Right renal cortex interstitium (tissue), 3 donors: ENCODE measurements at regions not wholly inside any gene's neighbourhood (a gene's known extent, or its start where the extent isn't known, plus 50 kb on each side); places are given as distances from the start of the nearest gene placed in this dataset.
"Not testable (repeated sequence)": the region's sequence is repeated elsewhere in the genome, so short reads cannot be mapped to it uniquely, and the experiment has no call there.

Experiments
- DNase-seq, 3 donors: peaks; one replicate each; pipeline ENCODE4 v3.0.0-alpha.2; 2013; ENCODE audit warnings: low read depth in 3 of 3, low spot score in 2 of 3

GRCh38 chr13:104678161-104678560 is 1611.9 kb upstream of the SLC10A2 start:
- DNase-seq, result no peak

- DNase-seq, result no peak
These were observed 1605.7 kb upstream of the SLC10A2 start for GRCh38 chr13:104671901-104672300.

- no peak for DNase-seq
These were observed 1591.0 kb upstream of the SLC10A2 start for GRCh38 chr13:104657196-104657595.

- no peak for DNase-seq
These were observed 1584.2 kb upstream of the SLC10A2 start for GRCh38 chr13:104650431-104650830.

- DNase-seq, result no peak
These were observed 1582.1 kb upstream of the SLC10A2 start for GRCh38 chr13:104648291-104648690.

GRCh38 chr13:104645786-104646185 is 1579.6 kb upstream of the SLC10A2 start:
- DNase-seq, result no peak

- DNase-seq, result no peak
These were observed 1575.1 kb upstream of the SLC10A2 start for GRCh38 chr13:104641309-104641708.

- no peak for DNase-seq
These were observed 1569.7 kb upstream of the SLC10A2 start for GRCh38 chr13:104635879-104636278.

- DNase-seq, result no peak
These were observed 1567.8 kb upstream of the SLC10A2 start for GRCh38 chr13:104634016-104634415.

- DNase-seq, result peak in 2 of 3 donors; percentile 15
These were observed 1566.5 kb upstream of the SLC10A2 start for GRCh38 chr13:104632736-104633135.

- no peak for DNase-seq
These were observed 1559.0 kb upstream of the SLC10A2 start for GRCh38 chr13:104625201-104625600.

- no peak for DNase-seq
These were observed 1550.8 kb upstream of the SLC10A2 start for GRCh38 chr13:104616990-104617389.

GRCh38 chr13:104614361-104615145 is 1548.3 kb upstream of the SLC10A2 start:
- no peak for DNase-seq

- no peak for DNase-seq
These were observed 1542.1 kb upstream of the SLC10A2 start for GRCh38 chr13:104608331-104608730.

- DNase-seq, result not testable (repeated sequence)
These were observed 1539.2 kb upstream of the SLC10A2 start for GRCh38 chr13:104605435-104605834.

GRCh38 chr13:104597546-104598180 is 1531.4 kb upstream of the SLC10A2 start:
- no peak for DNase-seq

GRCh38 chr13:104595511-104595910 is 1529.3 kb upstream of the SLC10A2 start:
- DNase-seq, result no peak

- no peak for DNase-seq
These were observed 1528.6 kb upstream of the SLC10A2 start for GRCh38 chr13:104594806-104595205.

GRCh38 chr13:104593693-104594092 is 1527.5 kb upstream of the SLC10A2 start:
- DNase-seq, result no peak

- DNase-seq, result no peak
These were observed 1527.0 kb upstream of the SLC10A2 start for GRCh38 chr13:104593251-104593576.

- no peak for DNase-seq
These were observed 1526.5 kb upstream of the SLC10A2 start for GRCh38 chr13:104592545-104593250.

- no peak for DNase-seq
These were observed 1525.9 kb upstream of the SLC10A2 start for GRCh38 chr13:104592127-104592526.
